ENCODE measurements at regions not wholly inside any gene's neighbourhood (a gene's known extent, or its start where the extent isn't known, plus 50 kb on each side); places are given as distances from the start of the nearest gene placed in this dataset.

DNA sequence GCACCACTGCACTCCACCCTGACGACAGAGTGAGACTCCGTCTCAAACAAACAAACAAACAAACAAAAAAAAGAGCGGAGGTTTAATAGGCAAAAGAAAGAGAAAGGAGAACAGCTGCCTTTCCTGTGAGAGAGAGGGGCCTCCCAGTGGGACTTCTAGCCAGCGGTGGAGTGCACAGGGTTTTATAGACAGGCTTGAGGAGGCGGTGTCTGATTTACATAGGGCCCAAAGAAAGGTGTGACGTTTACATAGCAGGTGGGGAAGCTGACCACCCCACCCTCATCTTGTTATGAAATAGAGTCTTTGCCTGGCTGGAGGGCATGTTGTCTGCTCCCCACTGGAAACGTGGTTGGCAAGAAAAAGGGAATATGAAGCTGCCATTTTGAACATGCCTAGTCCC is 106.0 kb upstream of the CSNK1A1L start:
- TF ChIP-seq CTCF (IDR thresholded peaks at IDR 0.05) (no peak), POLR2A (IDR thresholded peaks at IDR 0.05) (no peak)
